Bronchial epithelial cell (primary cell): ENCODE measurements at regions not wholly inside any gene's neighbourhood (a gene's known extent, or its start where the extent isn't known, plus 50 kb on each side); places are given as distances from the start of the nearest gene placed in this dataset.

ENCODE experiments used
- DNase-seq: peaks from one replicate; pipeline ENCODE4 v3.0.0-alpha.2; 2010; ENCODE audit warnings: low read depth
- FAIRE-seq: peaks from 2 replicates; lab custom pipeline; 2011; peaks lifted over from hg19 to GRCh38; lab: Jason Lieb, UNC
- H3K27me3 ChIP-seq: 2 replicates; pipeline ENCODE4 v1.5.1; 2011; ENCODE audit warnings: low read length; ENCODE audit not compliant: control insufficient read depth, insufficient read depth
- H3K36me3 ChIP-seq: 2 replicates; pipeline ENCODE4 v1.5.1; 2011; ENCODE audit warnings: low read length; ENCODE audit not compliant: control insufficient read depth, insufficient read depth
- H3K4me3 ChIP-seq: 2 replicates; pipeline ENCODE4 v1.5.1; 2011; ENCODE audit warnings: mild to moderate bottlenecking, low read depth, low read length, control low read depth
- CTCF ChIP-seq: IDR thresholded peaks from 2 replicates; pipeline ENCODE4 v1.5.1; 2011; ENCODE audit warnings: mild to moderate bottlenecking, moderate library complexity, low read length, control low read depth, inconsistent platforms; ENCODE audit not compliant: insufficient read depth, severe bottlenecking

GRCh38 chr13:85089186-85089585 is 710.0 kb downstream of the SLITRK6 start:
- no peak for FAIRE-seq

GRCh38 chr13:85080691-85081090 is 718.5 kb downstream of the SLITRK6 start:
- no peak for DNase-seq
- Histone ChIP-seq H3K36me3 (no peaks in the 10 kb centered on the region), H3K4me3 (no peak overlapping the region), H3K27me3 (no peaks in the 10 kb centered on the region)
- no peak for FAIRE-seq
- TF ChIP-seq CTCF = no peak

More at GRCh38 chr13:85089186-85089585, 710.0 kb downstream of the SLITRK6 start:
- no peaks in the 10 kb centered on the region for H3K27me3 ChIP-seq
- TF ChIP-seq CTCF = no peak
- no peak for DNase-seq
- no peak overlapping the region for H3K4me3 ChIP-seq
- no peaks in the 10 kb centered on the region for H3K36me3 ChIP-seq

GRCh38 chr13:85076343-85076742 is 722.9 kb downstream of the SLITRK6 start:
- no peak for TF ChIP-seq CTCF
- H3K27me3 ChIP-seq = no peaks in the 10 kb centered on the region
- DNase-seq = no peak
- H3K4me3 ChIP-seq = no peak overlapping the region
- no peaks in the 10 kb centered on the region for H3K36me3 ChIP-seq
- no peak for FAIRE-seq

GRCh38 chr13:85074543-85075313 is 724.5 kb downstream of the SLITRK6 start:
- no peak for FAIRE-seq
- no peak for TF ChIP-seq CTCF
- no peaks in the 10 kb centered on the region for H3K36me3 ChIP-seq

GRCh38 chr13:85068231-85068630 is 731.0 kb downstream of the SLITRK6 start:
- Histone ChIP-seq H3K27me3 (no peaks in the 10 kb centered on the region), H3K4me3 (no peak overlapping the region), H3K36me3 (no peaks in the 10 kb centered on the region)
- no peak for TF ChIP-seq CTCF
- no peak for FAIRE-seq
- no peak for DNase-seq

More at GRCh38 chr13:85074543-85075313, 724.5 kb downstream of the SLITRK6 start:
- DNase-seq = peak; percentile 32
- Histone ChIP-seq H3K4me3 (no peak overlapping the region), H3K27me3 (no peaks in the 10 kb centered on the region)
